ENCODE measurements at regions not wholly inside any gene's neighbourhood (a gene's known extent, or its start where the extent isn't known, plus 50 kb on each side); places are given as distances from the start of the nearest gene placed in this dataset.

- H3K27me3 Mint-ChIP-seq (ENCODE audit: low read depth, poor library complexity) = no peaks in the 10 kb centered on the region
- H3K4me3 Mint-ChIP-seq = no peak overlapping the region
- DNase-seq = no peak
- H3K36me3 Mint-ChIP-seq (ENCODE audit: low read depth) = no peaks in the 10 kb centered on the region
- H3K9me3 Mint-ChIP-seq = no peaks in the 10 kb centered on the region
- peaks cover 12% of the 10 kb centered on the region for H3K4me1 Mint-ChIP-seq
- no peak for TF ChIP-seq CTCF (IDR thresholded peaks at IDR 0.05)
- no peak overlapping the region for H3K27ac Mint-ChIP-seq
These were observed 74.9 kb upstream of the PELI1 start for GRCh38 chr2:64219149-64219548.

GRCh38 chr2:64220265-64220664 lies 76.0 kb upstream of the PELI1 start:
- Mint-ChIP-seq H3K4me3 (no peak overlapping the region), H3K27ac (no peak overlapping the region), H3K36me3 (ENCODE audit: low read depth) (no peaks in the 10 kb centered on the region), H3K27me3 (ENCODE audit: low read depth, poor library complexity) (peaks cover 2% of the 10 kb centered on the region), H3K9me3 (no peaks in the 10 kb centered on the region), H3K4me1 (peaks cover 12% of the 10 kb centered on the region)
- TF ChIP-seq CTCF (IDR thresholded peaks at IDR 0.05) = no peak
- DNase-seq = no peak

GRCh38 chr2:64220894-64221617 lies 76.8 kb upstream of the PELI1 start:
- H3K4me3 Mint-ChIP-seq = no peak overlapping the region
- TF ChIP-seq CTCF (IDR thresholded peaks at IDR 0.05) = no peak
- H3K4me1 Mint-ChIP-seq = peaks cover 12% of the 10 kb centered on the region
- peaks cover 2% of the 10 kb centered on the region for H3K27me3 Mint-ChIP-seq (ENCODE audit: low read depth, poor library complexity)
- no peak for DNase-seq
- no peaks in the 10 kb centered on the region for H3K9me3 Mint-ChIP-seq
- H3K36me3 Mint-ChIP-seq (ENCODE audit: low read depth) = no peaks in the 10 kb centered on the region
- H3K27ac Mint-ChIP-seq = no peak overlapping the region

GRCh38 chr2:64221935-64222334 lies 77.7 kb upstream of the PELI1 start:
- peaks cover 13% of the 10 kb centered on the region for H3K4me1 Mint-ChIP-seq
- DNase-seq = no peak
- H3K4me3 Mint-ChIP-seq = no peak overlapping the region
- no peak for TF ChIP-seq CTCF (IDR thresholded peaks at IDR 0.05)
- no peak overlapping the region for H3K27ac Mint-ChIP-seq
- no peaks in the 10 kb centered on the region for H3K9me3 Mint-ChIP-seq
- H3K36me3 Mint-ChIP-seq (ENCODE audit: low read depth) = no peaks in the 10 kb centered on the region
- peaks cover 2% of the 10 kb centered on the region for H3K27me3 Mint-ChIP-seq (ENCODE audit: low read depth, poor library complexity)

- no peak for DNase-seq
- H3K4me3 Mint-ChIP-seq = no peak overlapping the region
These were observed 78.1 kb upstream of the PELI1 start for GRCh38 chr2:64222351-64222750.

More at GRCh38 chr2:64222351-64222750, 78.1 kb upstream of the PELI1 start:
- Mint-ChIP-seq H3K27ac (no peak overlapping the region), H3K4me1 (peaks cover 17% of the 10 kb centered on the region), H3K36me3 (ENCODE audit: low read depth) (no peaks in the 10 kb centered on the region), H3K27me3 (ENCODE audit: low read depth, poor library complexity) (peaks cover 6% of the 10 kb centered on the region), H3K9me3 (no peaks in the 10 kb centered on the region)
- TF ChIP-seq CTCF (IDR thresholded peaks at IDR 0.05) = no peak
